RKO (cell line): ENCODE measurements at regions not wholly inside any gene's neighbourhood (a gene's known extent, or its start where the extent isn't known, plus 50 kb on each side); places are given as distances from the start of the nearest gene placed in this dataset.

Experiments
- DNase-seq: peaks from one replicate; pipeline ENCODE4 v3.0.0-alpha.2; 2016; ENCODE audit warnings: low spot score

- no peak for DNase-seq
These were observed 366.5 kb upstream of the LCORL start for GRCh38 chr4:18388039-18388438.

DNA sequence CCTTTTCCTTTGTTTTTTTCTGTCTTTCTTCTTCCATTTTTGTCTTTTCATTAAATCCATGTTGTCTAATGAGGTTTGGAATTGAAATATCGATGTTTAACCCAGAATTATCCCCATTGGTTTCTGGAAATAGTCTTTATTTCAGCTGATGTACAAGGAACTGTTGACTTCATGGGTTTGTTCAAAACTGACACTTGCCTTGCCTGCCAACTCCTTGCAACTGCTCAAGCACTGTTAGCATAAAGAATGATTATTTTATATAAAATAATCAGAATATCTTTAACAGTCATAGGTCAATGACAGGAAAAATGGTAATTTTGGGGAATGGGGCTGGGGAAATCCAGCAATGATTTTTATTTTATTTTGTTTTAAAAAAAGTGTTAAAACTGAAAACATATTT lies 359.6 kb upstream of the LCORL start:
- no peak for DNase-seq

DNA sequence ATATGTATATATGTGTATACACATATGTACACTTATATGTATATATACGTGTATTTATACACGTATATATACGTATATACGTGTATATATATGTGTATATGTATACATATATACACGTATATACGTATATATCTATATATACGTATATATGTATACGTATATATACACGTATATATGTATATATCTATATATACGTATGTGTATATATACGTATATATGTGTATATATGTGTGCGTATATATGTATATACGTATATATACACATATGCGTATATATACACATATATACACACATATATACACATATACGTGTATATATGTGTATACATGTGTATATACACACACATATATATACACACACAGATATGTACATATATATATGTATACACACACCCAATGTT lies 348.0 kb upstream of the LCORL start:
- DNase-seq, result no peak

DNA sequence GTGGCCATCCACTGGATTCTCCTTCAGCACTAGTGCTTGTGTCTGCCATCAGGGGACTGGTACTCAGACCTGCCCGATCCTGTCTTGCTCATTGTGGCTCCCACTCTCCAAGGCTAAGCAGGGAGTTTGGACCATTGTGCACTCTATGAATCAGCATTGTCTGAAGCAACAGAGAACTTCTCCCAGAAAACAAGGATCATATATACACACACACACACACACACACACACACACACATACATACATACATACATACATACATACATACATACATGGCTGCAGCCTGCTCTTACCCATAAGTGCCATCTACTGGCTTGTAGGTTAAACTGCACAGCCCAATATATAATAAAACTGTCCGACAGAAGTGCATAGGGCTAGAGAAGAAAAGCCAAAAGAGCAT lies 345.3 kb upstream of the LCORL start:
- peak; percentile 67 for DNase-seq

GRCh38 chr4:18366136-18366535 lies 344.6 kb upstream of the LCORL start:
- no peak for DNase-seq

DNA sequence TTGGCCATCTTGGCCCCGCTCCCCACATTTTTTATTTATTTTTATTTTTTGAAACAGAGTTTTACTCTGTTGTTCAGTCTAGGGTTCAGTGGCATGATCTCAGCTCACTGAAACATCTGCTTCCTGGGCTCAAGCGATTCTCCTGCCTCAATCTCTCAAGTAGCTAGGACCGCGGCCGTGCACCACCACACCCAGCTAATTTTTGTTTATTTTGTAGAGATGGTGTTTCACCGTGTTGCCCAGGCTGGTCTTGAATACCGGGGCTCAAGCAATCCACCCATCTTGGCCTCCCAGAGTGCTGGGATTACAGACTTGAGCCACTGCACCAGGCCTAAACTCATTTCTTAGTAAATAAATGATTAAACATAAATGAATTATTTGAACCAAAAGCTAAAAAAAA lies 322.0 kb upstream of the LCORL start:
- DNase-seq, result no peak

- no peak for DNase-seq
These were observed 321.3 kb upstream of the LCORL start for GRCh38 chr4:18342847-18343246.

GRCh38 chr4:18321956-18322530 lies 300.5 kb upstream of the LCORL start:
- DNase-seq, result no peak

DNA sequence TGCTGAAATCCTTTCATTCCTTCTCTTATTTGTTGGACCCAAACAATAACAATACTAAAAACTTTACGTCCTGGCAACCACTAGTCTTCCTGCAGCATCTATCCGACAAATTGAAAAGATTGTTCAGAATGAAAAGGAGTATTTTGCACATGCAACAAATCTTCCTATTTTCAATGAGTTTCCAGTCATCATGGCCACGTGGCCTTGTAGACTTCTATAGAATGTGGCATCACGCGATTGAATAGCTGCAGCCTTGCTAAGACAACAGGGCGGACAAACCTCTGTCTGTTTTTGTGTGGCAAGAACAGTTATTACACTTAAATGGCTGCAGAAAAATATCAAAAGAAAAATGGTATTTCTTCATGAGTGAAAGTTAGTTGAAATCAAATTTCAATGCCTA lies 297.9 kb upstream of the LCORL start:
- no peak for DNase-seq

- DNase-seq, result no peak
These were observed 297.3 kb upstream of the LCORL start for GRCh38 chr4:18318682-18319388.

DNA sequence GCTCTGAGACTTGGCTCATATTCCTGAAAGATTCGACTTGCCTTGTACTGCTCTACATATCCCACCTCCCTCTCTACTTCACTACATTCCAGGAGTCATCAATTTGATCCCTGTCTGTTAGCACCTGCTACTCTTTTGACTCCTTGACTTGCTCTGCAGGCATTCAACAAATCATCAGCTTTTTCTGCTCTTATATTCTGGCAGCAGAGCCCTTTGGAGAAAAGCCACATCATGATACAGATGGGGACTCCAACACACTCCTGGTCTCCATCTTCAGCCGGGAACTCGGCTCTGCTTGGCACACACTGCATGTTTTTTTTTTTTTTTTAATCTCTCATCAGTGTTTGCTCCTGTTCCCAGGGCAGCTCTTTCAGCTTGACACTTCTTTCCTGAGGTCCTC lies 293.2 kb upstream of the LCORL start:
- no peak for DNase-seq

DNA sequence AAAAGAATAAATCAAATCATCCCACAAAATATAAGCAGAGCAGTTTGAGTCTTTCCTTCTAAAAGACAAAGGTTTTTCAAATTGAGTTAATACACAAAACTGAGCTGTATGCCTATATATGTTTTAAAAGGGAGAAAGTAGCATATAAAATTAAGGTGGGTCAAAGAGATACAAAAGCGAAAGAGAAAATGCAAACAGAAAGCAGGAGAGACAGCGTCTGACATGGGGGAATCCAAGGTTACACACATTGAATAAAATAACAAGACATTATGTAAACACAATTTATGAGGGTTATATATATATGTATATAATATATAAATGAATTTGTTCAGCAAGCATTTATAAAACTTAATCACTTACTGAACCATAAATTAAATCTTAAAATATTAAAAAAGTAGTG lies 276.1 kb upstream of the LCORL start:
- no peak for DNase-seq

GRCh38 chr4:18296411-18296810 lies 274.9 kb upstream of the LCORL start:
- DNase-seq, result no peak

GRCh38 chr4:18294846-18295245 lies 273.3 kb upstream of the LCORL start:
- DNase-seq, result no peak

- DNase-seq, result no peak
These were observed 272.5 kb upstream of the LCORL start for GRCh38 chr4:18294021-18294420.

GRCh38 chr4:18292411-18292810 lies 270.9 kb upstream of the LCORL start:
- no peak for DNase-seq

DNA sequence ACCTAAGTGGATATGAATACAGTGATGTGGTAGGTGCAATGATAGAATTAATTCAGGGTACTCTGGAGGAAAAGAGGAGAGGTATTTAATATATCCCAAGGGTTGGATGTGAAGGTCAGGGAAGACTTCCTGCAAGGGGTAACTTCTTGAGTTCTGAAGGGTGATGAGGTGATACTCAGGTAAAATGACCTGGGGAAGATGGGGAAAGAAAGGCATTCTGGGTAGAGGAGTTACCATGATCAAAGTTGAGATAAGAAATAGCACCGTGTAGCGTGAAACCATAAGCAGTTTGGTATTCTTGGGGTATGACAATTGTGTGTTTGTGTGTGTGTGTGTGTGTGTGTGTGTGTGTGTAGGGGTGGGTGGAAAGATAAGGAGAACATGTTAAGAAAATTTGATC lies 270.4 kb upstream of the LCORL start:
- no peak for DNase-seq

- no peak for DNase-seq
These were observed 269.7 kb upstream of the LCORL start for GRCh38 chr4:18291256-18291655.

DNA sequence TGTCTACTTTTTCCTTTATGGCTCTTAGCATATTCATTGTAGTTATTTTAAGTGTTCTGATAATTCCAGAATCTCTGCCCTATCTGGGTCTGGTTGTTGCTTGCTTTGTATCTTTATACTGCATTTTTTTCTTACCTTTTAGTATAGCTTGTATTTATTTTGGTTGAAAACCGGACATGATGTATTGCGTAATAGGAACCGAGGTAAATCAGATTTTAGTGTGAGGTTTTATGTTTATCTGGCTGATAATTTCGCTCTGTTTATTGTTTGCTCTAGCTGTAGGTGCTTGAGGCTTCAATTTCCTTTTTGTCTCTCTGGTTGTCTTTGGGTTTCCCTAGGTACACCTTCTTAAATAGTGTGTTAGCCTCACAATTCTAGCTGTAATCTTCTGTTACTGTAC lies 263.8 kb upstream of the LCORL start:
- no peak for DNase-seq

DNA sequence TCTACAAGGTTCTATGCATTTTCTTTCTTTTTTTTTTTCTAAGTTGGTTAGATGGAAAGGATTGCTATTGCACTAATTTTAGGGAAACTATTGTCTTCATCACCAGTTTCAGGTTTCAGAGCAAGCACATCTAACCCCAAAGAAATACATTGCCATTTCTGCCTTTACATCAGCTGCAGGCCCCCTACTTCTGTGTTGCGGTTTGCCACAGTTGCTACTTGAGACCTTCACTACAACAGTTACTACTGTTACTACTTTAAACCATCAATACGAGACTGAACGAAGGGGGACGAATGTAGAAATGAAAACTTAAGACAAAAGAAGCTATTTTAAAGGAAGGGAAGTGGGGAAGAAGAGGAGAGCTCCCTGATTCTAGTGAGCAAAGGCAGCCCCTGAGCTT lies 256.7 kb upstream of the LCORL start:
- no peak for DNase-seq

DNA sequence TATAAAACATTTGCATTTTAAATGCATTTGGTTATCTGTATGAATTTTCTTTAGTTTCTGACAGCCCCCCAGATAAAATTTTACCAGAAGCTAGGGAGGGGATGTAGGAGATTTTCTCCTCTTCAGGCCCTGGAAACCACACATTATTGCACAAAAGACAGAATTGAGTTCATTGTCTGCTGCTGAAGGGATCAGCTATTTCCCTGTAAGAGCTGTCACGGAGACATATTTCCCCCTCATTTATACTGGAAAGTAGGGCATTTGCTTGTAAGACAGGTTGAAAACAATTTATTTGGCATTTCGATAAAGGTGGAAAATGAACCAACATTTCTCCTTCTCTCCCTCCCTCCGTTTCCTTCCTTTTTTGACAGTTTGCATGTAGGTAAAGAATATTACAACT lies 241.3 kb upstream of the LCORL start:
- DNase-seq, result no peak

- peak; percentile 9 for DNase-seq
These were observed 230.5 kb upstream of the LCORL start for GRCh38 chr4:18252052-18252451.

DNA sequence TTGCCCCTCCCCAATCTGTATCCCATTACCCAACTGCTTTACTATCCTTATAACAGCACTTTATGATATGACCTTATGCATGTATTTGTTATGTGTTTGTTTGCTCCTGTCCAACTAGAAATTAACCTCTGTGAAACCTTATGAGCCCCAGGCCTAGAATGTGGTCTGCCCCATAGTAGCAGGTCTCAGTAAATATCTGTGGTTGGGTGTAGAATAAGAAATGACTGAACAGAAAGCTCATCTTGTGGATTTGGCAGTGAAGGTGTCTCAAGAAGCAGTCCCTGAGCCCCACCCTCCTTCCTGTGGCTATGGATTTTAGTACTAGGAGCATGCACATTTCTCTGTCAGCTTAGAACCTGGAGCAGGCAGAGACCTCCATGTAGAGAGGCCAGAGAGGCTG lies 229.0 kb upstream of the LCORL start:
- DNase-seq, result no peak

DNA sequence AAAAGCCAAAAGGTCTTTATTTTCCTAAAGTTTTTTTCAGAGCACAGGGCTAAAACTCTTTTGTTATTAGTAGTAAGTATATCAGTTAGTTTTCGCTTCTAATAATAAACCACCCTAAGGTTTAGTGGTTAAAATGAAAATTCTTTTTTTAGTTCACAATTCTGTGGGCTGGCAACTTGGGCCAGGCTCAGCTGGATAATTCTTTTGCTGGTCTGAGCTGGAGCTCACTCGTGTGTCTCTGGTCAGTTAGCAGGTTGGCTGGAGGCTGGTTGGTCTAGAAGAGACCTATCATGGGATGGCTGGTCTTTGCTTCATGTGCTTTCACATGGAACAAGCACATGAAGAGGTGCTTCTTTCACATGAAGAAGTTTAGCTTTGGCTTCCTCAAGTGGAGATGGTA lies 227.1 kb upstream of the LCORL start:
- no peak for DNase-seq
